CD14-positive monocyte (primary cell): ENCODE measurements at regions not wholly inside any gene's neighbourhood (a gene's known extent, or its start where the extent isn't known, plus 50 kb on each side); places are given as distances from the start of the nearest gene placed in this dataset.
A peak's percentile ranks its signal among the peaks of the same experiment; 100 is the strongest.

ENCODE experiments used
- DNase-seq, 3 donors: peaks; one replicate each; pipeline ENCODE4 v3.0.0-alpha.2; 2011 to 2022
- H2AFZ ChIP-seq: 2 replicates; pipeline ENCODE4 v1.6.0; 2012; ENCODE audit warnings: mild to moderate bottlenecking, low read depth, low read length, inconsistent platforms; ENCODE audit not compliant: insufficient read depth, poor library complexity, severe bottlenecking
- H3K27ac ChIP-seq, 2 donors: 1 replicate in 1 of 2; 2 replicates in 1 of 2; pipeline ENCODE4 v1.5.1; 2012 to 2013; ENCODE audit warnings: low read length in 2 of 2, control low read depth in 1 of 2, inconsistent platforms in 1 of 2, low read depth in 1 of 2, mild to moderate bottlenecking in 1 of 2
- H3K27me3 ChIP-seq, 2 donors: one replicate each; pipeline versions ENCODE4 v1.6.0 to v1.6.1; 2011 to 2013; ENCODE audit warnings: low read length in 2 of 2; ENCODE audit not compliant: control insufficient read depth in 2 of 2, insufficient read depth in 2 of 2
- H3K36me3 ChIP-seq, 2 donors: replicated peaks in 1 of 2; 1 replicate in 1 of 2; 2 replicates in 1 of 2; pipeline versions ENCODE4 v1.5.1 to v1.6.1; 2012 to 2013; ENCODE audit warnings: low read length in 2 of 2, control low read depth in 1 of 2, inconsistent platforms in 1 of 2, mild to moderate bottlenecking in 1 of 2; ENCODE audit not compliant: insufficient read depth in 2 of 2, control insufficient read depth in 1 of 2
- H3K4me1 ChIP-seq, 2 donors: 1 replicate in 1 of 2; 2 replicates in 1 of 2; pipeline versions ENCODE4 v1.5.1 to v1.6.1; 2012 to 2013; ENCODE audit warnings: low read length in 2 of 2, control low read depth in 1 of 2, inconsistent platforms in 1 of 2, mild to moderate bottlenecking in 1 of 2, moderate library complexity in 1 of 2; ENCODE audit not compliant: insufficient read depth in 2 of 2, control insufficient read depth in 1 of 2
- H3K4me2 ChIP-seq: replicated peaks from 2 replicates; pipeline ENCODE3; 2012; ENCODE audit warnings: low read length, moderate library complexity, mild to moderate bottlenecking; ENCODE audit not compliant: poor library complexity, severe bottlenecking; ENCODE audit errors: extremely low read depth
- H3K4me3 ChIP-seq, 3 experiments: fragments of 200-600 bp in 1 of 3; sonication (generic) in 1 of 3; replicated peaks in 1 of 3; 1 replicate in 2 of 3; 2 replicates in 1 of 3; pipeline ENCODE4 v1.5.1; 2011 to 2013; ENCODE audit warnings: low read length in 3 of 3, mild to moderate bottlenecking in 3 of 3, control low read depth in 2 of 3, low read depth in 2 of 3, inconsistent platforms in 1 of 3, moderate library complexity in 1 of 3
- H3K79me2 ChIP-seq: 2 replicates; pipeline ENCODE4 v1.6.0; 2012; ENCODE audit warnings: mild to moderate bottlenecking, control low read depth, inconsistent platforms, low read length, moderate library complexity; ENCODE audit not compliant: insufficient read depth
- H3K9ac ChIP-seq: 2 replicates; pipeline ENCODE4 v1.6.0; 2017; ENCODE audit warnings: low read length, mild to moderate bottlenecking; ENCODE audit not compliant: insufficient read depth, poor library complexity, severe bottlenecking
- H3K9me3 ChIP-seq, 2 donors: replicated peaks in 1 of 2; 1 replicate in 1 of 2; 2 replicates in 1 of 2; pipeline versions ENCODE4 v1.5.1 to v1.6.1; 2012 to 2013; ENCODE audit warnings: low read length in 2 of 2, control low read depth in 1 of 2; ENCODE audit not compliant: control insufficient read depth in 1 of 2, insufficient read depth in 1 of 2
- H4K20me1 ChIP-seq: 2 replicates; pipeline ENCODE4 v1.6.0; 2012; ENCODE audit warnings: mild to moderate bottlenecking, low read length, control low read depth, moderate library complexity; ENCODE audit not compliant: insufficient read depth
- H3K27ac Mint-ChIP-seq, 7 donors: one replicate each; pipeline ENCODE4 v1.8.0; 2020; ENCODE audit warnings: mild to moderate bottlenecking in 7 of 7, mixed read lengths in 7 of 7, moderate library complexity in 6 of 7, inconsistent platforms in 2 of 7
- H3K27me3 Mint-ChIP-seq, 3 donors: one replicate each; pipeline ENCODE4 v1.8.0; 2021 to 2022; ENCODE audit warnings: low read depth in 3 of 3, mild to moderate bottlenecking in 3 of 3, mixed read lengths in 3 of 3, moderate library complexity in 3 of 3, inconsistent platforms in 1 of 3
- H3K36me3 Mint-ChIP-seq, 2 donors: one replicate each; pipeline ENCODE4 v1.8.0; 2020; ENCODE audit warnings: mixed read lengths in 2 of 2, inconsistent platforms in 1 of 2, mild to moderate bottlenecking in 1 of 2
- H3K4me1 Mint-ChIP-seq: one replicate; pipeline ENCODE4 v1.8.0; 2020; ENCODE audit warnings: mild to moderate bottlenecking, mixed read lengths
- H3K4me3 Mint-ChIP-seq, 2 donors: one replicate each; pipeline ENCODE4 v1.8.0; 2020; ENCODE audit warnings: mild to moderate bottlenecking in 2 of 2, mixed read lengths in 2 of 2, moderate library complexity in 1 of 2
- H3K9me3 Mint-ChIP-seq, 7 donors: one replicate each; pipeline ENCODE4 v1.8.0; 2020 to 2022; ENCODE audit warnings: mixed read lengths in 7 of 7, mild to moderate bottlenecking in 6 of 7, moderate library complexity in 6 of 7, inconsistent platforms in 2 of 7
- CTCF ChIP-seq: fragments of 200-600 bp; IDR thresholded peaks from one replicate; pipeline ENCODE4 v1.8.0; 2022; ENCODE audit warnings: antibody characterized with exemption, mild to moderate bottlenecking
- WGBS: methylation state at CpG from one replicate; pipeline ENCODE4 v1.1.5; 2013; ENCODE audit warnings: missing lambda C conversion rate; ENCODE audit not compliant: insufficient coverage; 5-methylcytosine and 5-hydroxymethylcytosine counted together
- intact Hi-C, 2 donors: fragments of 100-400 bp; cut with micrococcal nuclease; formaldehyde crosslinking; loops; one replicate each; pipeline versions ENCODE4 v1.15.0 to v1.15.1; 2023

- no peaks in the 10 kb centered on the region for H3K79me2 ChIP-seq
- Mint-ChIP-seq H3K27ac (no peak overlapping the region), H3K36me3 (no peaks in the 10 kb centered on the region), H3K27me3 (peaks cover 0 to 3% (median 0%) of the 10 kb centered on the region in 3 donors), H3K4me3 (no peak overlapping the region), H3K9me3 (peaks cover 0 to 5% (median 0%) of the 10 kb centered on the region in 7 donors), H3K4me1 (peaks cover 7% of the 10 kb centered on the region)
- 95% methylated on average over 3 of the region's 5 CpGs for WGBS
- no peak overlapping the region for H2AFZ ChIP-seq
- no peak for TF ChIP-seq CTCF
- no peak for DNase-seq
- no peaks in the 10 kb centered on the region for H3K9me3 ChIP-seq
- peaks cover 0 to 4% of the 10 kb centered on the region in 2 donors for H3K4me1 ChIP-seq
- H4K20me1 ChIP-seq: no peaks in the 10 kb centered on the region
- no peaks in the 10 kb centered on the region for H3K36me3 ChIP-seq
- H3K9ac ChIP-seq: no peak overlapping the region
- intact Hi-C loops: no loop called here
- no peak overlapping the region for H3K4me3 ChIP-seq
- H3K4me2 ChIP-seq: no peak overlapping the region
- H3K27ac ChIP-seq: no peak overlapping the region
- no peaks in the 10 kb centered on the region for H3K27me3 ChIP-seq
Measured at GRCh38 chr1:239311331-239311730, 75.0 kb upstream of the CHRM3 start.

GRCh38 chr1:239308701-239309333, 77.6 kb upstream of the CHRM3 start:
- H3K4me1 ChIP-seq: peaks cover 0 to 4% of the 10 kb centered on the region in 2 donors
- no peaks in the 10 kb centered on the region for H3K27me3 ChIP-seq
- H3K4me3 Mint-ChIP-seq: no peak overlapping the region
- 5% methylated on average over 3 of the region's 6 CpGs for WGBS
- H3K27me3 Mint-ChIP-seq: no peaks in the 10 kb centered on the region
- H3K4me3 ChIP-seq: no peak overlapping the region
- H3K36me3 ChIP-seq: no peaks in the 10 kb centered on the region
- H3K27ac ChIP-seq: no peak overlapping the region
- H3K9me3 ChIP-seq: no peaks in the 10 kb centered on the region
- H2AFZ ChIP-seq: no peak overlapping the region
- DNase-seq: peak in 1 of 3 donors; percentile 8
- no peaks in the 10 kb centered on the region for H3K79me2 ChIP-seq
- H3K36me3 Mint-ChIP-seq: no peaks in the 10 kb centered on the region
- no peaks in the 10 kb centered on the region for H4K20me1 ChIP-seq
- H3K9me3 Mint-ChIP-seq: peaks cover 0 to 5% (median 0%) of the 10 kb centered on the region in 7 donors
- intact Hi-C loops: no loop called here
- peaks cover 7% of the 10 kb centered on the region for H3K4me1 Mint-ChIP-seq
- H3K4me2 ChIP-seq: no peak overlapping the region
- H3K9ac ChIP-seq: no peak overlapping the region
- H3K27ac Mint-ChIP-seq: peak overlapping the region in 2 of 7 donors; percentile 53 to 72
- TF ChIP-seq CTCF: peak; percentile 82
